ENCODE measurements at regions not wholly inside any gene's neighbourhood (a gene's known extent, or its start where the extent isn't known, plus 50 kb on each side); places are given as distances from the start of the nearest gene placed in this dataset.
"Not testable (repeated sequence)": the region's sequence is repeated elsewhere in the genome, so short reads cannot be mapped to it uniquely, and the experiment has no call there.

DNA sequence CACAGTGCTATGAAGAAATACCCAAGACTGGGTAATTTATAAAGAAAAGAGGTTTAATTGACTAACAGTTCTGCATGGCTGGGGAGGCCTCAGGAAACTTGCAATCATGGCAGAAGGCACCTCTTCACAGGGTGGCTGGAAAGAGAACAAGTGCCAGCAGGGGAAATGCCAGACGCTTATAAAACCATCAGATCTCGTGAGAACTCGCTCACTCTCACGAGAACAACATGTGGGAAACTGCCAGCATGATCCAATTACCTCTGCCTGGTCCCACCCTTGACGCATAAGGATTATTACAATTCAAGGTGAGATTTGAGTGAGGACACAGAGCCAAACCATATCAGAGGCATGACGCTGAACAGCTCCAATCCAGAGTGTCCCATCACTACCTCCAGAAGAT lies 73.7 kb upstream of the RPL38 start:
- DNase-seq: not testable (repeated sequence)

DNA sequence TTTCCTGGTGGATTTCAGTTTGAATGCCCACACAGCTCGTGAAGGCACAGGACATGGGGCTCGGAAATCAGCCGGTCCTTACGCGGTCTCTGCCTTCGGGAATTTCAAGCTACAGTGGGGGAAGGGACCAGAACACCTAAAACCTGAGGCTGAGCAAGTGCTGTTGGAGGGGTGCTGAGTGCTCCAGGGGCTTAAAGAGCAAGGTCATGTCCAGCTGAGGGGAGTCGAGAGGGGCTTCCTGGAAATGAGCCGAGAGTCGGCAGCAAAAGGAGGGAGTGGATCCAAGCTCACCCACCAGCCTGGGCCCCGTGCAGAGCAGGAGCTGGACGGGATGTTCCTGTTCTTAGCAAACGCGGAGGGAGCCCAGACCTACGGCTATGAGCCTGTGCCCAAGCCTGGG lies 73.2 kb upstream of the RPL38 start:
- DNase-seq: no peak

DNA sequence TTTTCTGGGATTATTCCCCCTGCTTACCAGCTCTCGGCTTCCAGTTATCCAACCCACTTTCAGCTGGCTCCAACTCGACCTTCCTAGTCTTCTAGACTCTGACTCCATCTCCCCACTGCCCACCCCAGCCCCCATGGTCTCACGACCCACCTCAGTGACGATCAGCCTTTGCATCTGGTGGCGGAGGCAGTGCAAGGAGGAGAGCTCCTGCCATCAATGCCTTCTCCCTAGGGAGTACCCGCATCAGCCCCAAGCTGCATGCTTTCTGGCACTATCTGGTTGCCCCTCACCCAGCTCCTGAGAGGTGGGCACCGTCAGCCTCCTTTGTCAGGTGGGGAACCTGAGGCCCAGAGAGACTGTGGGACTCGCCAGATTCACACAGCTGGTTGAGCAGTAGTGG lies 72.6 kb upstream of the RPL38 start:
- no peak for DNase-seq

DNA sequence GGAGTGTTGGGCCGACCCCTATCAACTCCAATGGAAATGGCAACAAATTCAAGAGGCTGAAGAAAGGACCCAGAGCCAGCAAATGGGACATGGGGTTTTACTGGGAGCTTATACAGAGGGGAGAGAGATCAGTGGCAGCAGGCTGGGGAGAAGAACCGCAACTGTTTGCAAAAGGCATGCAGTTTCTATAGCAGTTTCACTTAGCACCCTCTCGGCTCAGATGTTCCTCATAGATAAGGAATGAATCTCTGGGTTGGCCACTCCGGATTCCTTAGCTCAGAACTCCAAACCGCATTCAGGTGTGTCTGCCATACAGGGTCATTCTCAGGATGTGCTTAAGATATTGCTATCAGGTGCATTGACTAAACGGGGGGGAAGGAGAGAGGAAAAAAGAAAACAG lies 71.1 kb upstream of the RPL38 start:
- no peak for DNase-seq

DNA sequence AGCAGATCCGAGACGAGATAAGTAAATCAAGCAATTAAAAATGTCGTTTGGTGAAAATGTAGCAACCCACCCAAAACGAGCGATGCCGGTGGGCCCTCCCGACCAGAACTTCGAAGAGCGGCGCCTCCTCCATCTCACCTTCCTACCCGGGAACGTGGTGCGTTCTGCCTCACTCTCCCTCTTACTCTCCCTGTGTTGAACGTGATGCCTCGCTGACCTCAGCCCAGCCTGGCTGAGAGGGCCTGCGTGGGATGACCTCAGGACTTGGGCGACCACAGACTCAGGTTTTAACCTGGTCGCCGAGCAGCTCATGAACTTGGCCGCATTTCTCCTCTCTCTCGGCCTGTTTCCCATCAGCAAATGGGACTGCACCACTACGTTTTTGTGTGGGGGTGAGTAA lies 69.7 kb upstream of the RPL38 start:
- DNase-seq: no peak

DNA sequence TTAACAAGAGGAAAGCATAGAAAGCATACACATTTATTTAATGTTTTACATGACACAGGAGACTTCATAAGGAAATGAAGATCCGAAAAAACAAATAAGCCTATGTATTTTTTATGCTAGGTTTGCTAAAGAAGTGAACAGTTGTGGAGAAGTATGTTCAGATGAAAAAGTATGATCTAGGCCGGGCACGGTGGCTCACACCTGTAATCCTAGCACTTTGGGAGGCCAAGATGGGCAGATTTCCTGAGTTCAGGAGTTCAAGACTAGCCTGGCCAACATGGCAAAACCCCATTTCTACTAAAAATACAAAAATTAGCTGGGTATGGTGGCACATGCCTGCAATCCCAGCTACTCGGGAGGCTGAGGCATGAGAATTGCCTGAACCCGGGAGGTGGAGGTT lies 69.2 kb upstream of the RPL38 start:
- not testable (repeated sequence) for DNase-seq

DNA sequence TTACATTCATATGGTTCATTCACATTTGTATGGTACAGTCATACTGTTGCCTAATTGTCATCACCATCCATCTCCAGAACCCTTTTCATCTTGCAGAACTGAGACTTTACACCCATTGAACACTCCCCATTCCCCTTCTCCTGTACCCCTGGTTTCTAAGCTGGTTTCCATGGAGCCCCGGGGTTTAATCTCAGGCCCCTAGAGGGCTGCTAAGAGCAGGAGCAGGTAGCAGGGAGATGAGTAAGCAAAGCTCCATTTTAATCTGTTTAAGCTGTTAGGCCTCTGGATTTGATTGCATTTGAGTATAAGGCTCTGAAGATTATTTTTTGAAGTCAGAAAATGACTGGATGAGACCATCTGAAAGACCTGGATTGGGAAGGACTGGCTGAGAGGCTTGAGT lies 68.5 kb upstream of the RPL38 start:
- no peak for DNase-seq

DNA sequence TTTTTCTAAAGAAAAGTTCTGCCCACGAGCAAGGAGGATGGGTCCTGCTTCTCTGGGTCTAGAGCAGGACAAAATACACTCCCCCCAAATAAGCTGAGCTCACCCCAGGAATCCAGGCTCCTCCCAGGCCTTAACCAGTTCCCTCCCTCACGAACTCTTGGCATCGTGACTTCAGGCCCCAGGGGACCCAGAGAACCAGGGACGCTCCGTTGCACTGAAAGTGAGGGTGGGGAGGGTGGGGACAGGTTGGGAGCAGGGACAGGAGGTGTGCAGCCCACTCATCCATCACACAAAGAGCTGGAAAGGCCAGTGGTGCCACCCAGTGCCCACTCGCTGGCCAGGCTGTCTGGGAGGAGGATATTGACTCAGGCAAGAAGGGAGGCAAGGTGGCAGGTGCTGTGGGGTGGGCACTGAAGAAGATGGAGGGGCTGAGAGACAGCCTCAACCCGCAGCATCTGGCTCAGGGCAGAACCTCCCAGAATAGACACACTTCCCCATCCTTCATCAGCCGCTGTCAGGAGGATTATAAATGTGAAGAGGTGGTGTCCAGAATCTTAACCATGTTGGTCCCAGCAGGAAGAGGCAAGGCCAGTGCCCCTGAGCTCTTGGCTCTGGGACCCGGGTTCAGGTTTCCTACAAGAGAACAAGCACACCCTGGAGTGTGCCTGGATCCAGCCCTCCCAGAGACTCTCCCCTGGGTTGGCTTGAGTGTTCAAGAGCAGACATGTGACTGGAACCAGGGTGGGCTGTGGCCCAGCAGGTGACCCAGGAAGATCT lies 67.9 kb upstream of the RPL38 start:
- no peak for DNase-seq

DNA sequence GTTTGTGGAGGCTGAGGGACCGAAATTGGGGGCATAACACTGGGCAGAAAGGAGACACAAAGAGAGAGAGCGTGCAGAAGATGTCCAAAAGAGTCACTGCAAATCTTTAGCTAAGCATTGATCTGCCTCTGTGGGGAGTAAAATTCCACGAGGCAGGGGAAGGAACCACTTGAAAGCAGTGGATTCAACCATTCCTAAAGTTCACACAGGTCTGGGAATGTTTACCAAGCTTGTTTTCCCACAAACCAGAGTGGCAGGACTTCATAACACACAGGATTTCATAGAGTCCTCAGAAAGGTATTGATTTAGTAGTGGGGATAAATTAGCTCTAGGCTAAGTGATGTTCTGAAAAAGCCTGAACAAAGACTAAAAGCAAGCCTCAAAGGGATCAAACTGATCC lies 66.1 kb upstream of the RPL38 start:
- no peak for DNase-seq

DNA sequence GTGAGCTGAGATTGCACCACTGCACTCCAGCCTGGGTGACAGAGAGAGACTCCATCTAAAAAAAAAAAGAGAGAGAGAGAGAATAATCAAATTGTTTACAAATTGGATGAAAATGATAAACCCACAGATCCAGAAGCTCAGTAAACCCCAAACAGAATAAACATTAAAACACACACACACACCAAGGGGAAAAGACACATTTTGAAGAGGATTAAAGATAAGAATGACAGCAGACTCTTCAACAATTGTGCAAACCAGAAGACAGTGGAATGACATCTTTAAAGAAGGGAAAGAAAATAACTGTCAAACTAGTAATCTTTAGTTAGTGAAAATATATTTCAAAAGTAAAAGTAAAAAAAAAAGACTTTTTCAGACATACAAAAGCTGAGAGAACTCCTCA lies 64.4 kb upstream of the RPL38 start:
- no peak for DNase-seq

DNA sequence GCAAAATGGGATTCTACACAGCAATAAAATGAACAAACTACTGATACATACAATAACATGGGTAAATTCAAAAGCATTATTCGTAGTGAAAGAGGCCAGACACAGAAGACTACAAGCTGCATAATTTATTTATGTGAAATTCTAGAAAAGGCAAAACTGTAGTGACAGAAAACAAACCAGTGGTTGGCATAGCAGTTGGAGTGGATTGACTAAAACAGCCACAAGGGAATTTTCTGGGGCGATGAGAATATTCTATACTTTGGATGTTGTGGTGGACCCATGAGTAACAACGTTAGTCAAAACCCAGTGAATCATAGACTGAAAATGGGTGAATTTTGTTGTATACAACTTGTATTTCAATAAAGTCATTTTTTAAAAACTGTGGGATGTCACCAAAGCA lies 63.2 kb upstream of the RPL38 start:
- no peak for DNase-seq

DNA sequence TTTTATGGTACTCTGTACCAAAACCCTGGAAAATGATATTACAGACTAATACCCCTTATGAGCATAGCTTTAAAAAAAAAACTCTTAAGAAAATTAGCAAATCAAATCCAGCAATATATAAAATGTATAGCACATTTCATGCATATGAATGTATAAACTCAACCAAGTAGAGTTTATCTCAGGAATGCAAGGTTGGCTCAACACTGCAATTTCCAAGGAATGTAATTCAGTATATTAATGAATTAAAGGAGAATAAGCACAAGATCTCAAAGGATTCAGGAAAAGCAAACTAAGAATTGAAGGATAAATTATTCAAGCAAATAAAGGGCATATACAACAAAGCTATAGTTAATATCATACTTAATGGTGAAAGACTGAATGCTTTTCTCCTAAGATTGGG lies 61.9 kb upstream of the RPL38 start:
- no peak for DNase-seq

DNA sequence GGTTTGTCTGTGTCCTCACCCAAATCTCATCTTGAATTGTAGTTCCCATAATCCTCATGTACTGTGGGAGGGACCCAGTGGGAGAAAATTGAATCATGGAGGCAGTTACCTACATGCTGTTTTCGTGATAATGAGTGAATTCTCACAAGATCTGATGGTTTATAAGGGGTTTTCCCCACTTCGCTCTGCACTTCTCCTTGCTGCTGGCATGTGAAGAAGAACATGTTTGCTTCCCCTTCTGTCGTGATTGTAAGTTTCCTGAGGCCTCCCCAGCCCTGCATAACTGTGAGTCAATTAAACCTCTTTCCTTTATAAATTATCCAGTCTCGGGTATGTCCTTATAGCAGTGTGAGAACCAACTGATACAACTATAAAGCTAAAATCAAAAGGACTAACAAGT lies 60.2 kb upstream of the RPL38 start:
- DNase-seq: not testable (repeated sequence)

DNA sequence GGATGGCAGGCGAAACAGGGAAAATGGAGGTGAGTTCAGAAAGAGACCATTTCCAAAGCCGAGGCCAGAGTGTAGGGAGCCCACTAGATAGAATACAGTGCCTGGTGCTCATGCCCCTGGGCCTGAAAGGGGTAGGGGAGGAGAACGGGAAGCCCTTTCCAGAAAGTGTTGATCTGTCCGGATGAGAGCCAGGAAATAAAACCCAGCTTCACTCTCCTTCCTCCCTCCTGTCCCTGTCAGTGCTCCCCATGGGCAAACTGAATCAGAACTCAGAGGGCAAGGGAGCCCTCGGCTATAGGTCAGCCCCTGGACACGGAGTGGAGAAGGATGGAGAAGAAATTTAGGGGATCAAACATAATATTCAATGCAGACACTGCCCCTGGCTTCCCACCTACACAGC lies 57.7 kb upstream of the RPL38 start:
- DNase-seq: no peak

DNA sequence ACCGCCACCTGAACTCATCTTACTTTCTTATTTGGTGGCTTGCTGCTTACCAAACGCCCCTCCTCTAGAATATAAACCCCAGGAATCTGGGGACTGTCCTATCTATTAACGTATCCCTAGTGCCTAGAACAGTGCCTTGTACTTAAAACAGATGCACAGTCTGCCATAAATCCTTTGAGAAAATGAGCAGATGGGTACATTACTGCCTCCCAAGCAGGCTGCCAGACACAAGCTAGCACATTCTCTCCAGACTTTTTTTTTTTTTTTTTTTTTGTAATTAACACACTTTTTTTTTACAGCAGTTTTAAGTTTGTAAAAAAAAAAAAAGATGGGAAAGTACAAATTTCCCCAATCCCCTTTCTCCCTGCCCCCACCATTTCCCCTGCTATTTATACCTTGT lies 57.3 kb upstream of the RPL38 start:
- DNase-seq: no peak

DNA sequence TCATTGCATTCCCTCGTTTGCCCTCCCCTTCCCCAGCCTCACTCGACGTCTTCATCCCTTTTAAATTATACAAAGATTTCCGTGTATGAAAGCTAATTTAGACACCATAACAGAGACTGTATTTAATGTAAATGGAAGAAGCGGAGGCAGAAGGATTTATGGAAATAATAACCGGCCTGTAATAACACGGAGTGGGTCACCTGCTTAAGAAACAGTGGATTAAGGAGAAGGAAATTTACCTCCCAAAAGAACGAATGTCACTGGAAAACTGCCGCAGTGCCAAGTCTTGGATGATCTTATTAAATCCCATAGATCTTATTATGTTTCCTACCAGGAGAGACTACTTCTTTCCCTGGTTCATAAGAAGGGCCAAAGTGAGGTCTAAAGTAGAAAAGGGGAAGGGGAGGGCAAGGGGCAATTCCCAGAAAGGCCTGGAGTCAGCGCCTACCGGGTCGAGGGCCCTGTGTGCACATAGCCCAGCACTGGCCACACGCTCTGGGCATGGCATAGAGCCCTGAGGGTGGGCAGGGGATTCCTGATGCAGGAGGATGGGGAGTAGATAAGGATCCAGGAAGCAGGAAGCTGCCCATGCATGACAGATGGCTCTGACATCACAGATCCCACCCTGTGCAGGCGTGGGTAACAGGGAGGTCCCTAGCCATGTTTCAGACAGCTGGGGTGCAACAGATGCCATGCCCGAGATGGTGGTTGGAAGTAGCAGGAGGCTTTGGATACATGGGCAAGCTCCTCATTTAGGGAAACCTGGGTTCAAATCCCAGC lies 56.2 kb upstream of the RPL38 start:
- DNase-seq: no peak

DNA sequence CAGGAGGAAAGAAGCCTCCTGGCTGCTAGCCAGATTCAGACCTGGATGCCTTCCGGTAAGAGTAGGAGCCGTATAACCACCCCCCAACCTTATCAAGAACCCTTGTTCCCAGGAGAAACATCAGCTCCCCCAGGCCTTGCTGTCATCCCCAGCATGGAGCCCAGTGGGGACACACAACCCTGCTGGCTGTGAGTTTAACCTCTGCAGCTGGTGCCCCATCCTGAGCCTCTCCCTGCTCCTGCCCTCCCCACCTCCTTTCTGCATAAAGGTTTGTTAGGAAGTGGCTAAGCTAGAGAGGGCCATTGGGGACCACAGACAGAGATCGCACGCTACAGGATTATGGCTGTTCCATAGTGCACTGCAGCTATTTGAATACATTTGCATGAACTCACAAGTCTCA lies 55.5 kb upstream of the RPL38 start:
- no peak for DNase-seq

DNA sequence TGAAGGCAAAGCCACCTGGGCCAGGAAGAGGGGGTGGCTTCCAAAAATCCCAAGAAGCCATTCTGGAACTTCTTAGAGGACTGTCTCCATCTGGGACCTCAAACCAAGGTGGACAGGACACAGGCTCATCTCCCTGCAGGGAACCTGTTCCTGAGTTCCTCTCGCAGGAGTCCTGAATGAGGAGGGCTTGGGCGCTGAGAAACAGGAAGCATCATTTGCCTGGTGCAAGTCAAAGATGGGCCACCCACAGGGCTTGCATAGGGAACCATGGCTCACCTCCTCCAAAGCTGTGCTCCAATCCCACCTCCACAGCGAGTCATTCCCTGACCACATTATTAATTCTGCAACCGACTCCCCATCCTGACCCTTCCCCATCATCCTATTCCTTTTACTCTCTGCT lies 55.0 kb upstream of the RPL38 start:
- no peak for DNase-seq

DNA sequence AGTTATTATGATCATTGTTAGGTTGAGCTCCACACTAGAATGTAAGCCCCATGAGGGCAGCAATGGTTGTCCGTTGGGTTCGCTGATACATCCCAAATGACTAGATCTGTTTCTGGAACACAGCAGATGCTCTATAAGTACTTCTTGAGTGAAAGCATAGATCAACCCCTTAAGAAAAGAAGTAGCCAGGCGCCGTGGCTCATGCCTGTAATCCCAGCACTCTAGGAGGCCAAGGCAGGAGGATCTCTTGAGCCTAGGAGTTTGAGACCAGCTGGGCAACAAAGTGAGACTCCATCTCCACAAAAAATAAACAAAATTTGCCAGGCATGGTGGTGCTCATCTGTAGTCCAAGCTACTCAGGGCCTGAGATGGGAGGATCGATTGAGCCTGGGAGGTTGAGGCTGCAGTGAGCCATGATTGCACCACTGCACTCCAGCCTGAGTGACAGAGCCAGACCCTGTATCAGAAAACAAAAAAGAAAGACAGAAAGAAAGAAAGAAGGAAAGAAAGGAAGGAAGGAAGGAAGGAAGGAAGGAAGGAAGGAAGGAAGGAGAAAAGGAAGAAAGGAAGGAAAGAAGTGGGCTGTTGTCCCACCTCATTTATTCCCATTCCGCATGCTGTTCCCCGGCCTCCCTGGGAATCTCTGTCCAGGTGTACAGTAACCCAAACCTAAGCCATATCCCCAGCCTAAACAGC lies 54.4 kb upstream of the RPL38 start:
- DNase-seq: no peak

DNA sequence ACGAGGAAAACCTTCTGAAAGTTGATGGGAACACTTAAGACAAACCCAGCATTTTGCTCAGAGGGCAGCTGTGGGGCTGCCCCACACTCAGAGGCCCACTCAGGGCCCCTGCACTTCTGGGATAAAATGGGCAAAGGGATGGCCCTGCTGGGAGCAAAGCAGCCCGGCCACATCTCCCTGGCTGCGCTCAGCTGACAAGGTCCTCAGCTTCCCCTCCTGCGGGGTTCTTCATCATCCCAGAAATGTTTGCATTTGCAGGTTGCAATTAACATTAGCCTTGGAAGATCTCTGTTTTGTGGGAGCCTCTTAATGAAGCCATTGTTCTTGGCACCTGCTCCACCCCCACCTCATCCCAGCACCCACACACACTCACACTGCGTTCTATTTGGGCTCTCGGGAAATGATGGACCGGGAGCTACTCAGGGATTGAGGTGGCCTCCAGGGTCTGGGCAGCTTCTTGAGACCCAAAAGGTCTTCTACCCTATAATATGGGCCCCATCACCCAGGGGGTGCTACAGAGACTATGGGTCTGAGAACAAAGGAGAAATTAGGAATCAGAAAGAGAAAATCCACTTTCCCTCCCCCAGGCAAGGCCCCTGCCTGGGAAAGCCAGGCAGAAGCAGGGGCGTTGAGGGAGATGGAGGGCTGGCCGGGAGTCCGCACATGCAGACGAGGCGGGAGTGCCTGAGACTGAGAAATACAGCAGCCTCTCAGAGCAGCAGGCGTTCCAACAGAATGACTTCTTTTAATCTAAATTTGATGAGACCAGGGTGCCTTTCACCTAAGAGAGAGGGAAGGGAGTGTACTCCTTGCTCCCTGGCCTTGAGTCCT lies 53.7 kb upstream of the RPL38 start:
- no peak for DNase-seq

DNA sequence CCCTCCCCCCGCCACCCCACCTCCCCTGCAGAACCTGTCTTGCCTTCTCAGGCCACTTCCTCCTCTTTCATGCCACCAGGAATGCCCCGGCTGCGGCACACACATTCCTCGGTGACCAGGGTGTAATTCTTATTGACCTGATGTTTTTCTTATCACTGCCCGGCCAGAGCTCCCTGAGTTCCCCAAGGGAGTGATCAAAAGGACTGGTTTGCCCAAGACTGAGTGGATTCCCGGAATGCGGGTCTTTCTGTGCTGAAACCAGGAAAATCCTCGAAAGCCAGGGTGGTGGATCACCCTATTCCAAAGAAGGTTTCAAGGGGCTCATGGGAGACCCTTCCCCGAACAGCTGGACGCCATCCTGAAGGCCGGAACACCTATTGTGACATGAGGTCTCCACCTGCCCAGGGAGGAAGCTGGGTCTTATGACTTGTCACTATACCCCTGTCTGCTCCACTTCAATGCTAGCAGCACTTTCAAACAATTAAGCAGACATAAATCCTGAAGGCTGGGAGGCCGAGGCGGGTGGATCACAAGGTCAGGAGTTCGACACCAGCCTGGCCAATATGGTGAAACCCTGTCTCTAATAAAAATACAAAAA lies 53.0 kb upstream of the RPL38 start:
- no peak for DNase-seq

DNA sequence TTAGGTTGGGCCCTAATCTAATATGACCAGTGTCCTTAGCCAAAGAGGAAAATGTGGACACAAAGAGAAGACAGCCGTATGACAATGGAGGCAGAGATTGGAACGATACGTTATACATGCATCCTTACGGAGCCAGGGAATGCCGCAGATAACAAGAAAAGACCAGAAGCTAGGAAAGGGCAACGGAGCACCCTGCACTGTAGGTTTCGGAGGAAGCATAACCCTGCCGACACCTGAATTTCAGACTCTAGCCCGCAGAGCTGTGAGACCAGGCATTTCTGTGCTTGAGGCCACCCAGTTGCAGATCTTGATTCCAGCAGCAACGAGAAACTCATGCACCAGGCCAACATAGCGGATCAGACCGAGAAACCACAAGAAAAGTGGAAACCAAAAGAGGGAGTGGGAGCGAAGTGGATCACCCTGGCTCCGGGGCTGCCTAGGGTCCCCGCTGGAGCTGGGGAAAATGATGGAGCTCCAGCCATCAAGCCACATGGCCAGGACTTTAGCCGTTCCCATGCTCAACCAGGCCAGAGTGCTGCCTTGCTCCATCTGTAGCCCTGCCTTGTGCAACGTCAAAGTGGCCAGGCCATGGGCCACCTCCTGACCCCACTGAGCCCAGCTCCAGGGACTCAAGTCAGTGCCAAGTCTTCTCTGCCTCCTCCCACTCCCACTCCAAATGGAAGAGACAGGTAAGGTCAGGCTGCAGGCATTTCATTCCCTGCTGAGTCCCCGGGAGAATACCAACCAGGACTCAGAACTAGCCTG lies 51.7 kb upstream of the RPL38 start:
- DNase-seq: no peak

Measured in NCI-H187 treated with DMSO at 0.1 percent for 48 hours (cell line).